ENCODE measurements at regions not wholly inside any gene's neighbourhood (a gene's known extent, or its start where the extent isn't known, plus 50 kb on each side); places are given as distances from the start of the nearest gene placed in this dataset.

DNA sequence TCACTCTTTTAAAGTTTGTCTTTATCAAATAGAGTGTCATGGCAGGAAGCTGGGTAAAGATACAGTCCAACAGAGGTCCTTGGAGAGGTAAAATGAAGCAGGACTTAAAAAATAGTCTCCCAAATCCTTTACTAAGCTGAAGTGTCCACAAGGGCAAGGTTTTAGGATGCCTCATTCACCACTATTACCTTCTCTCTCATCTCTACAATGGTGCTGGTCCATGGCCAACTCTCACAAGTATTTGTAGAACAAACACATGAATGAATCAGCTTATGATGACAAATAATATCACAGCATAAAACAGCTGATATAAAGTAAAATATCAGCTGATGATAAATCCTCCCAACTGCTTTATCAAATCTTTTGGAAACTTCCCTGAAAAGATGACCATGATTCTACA lies 162.3 kb upstream of the ZNF462 start:
- TF ChIP-seq, protein P1, sequence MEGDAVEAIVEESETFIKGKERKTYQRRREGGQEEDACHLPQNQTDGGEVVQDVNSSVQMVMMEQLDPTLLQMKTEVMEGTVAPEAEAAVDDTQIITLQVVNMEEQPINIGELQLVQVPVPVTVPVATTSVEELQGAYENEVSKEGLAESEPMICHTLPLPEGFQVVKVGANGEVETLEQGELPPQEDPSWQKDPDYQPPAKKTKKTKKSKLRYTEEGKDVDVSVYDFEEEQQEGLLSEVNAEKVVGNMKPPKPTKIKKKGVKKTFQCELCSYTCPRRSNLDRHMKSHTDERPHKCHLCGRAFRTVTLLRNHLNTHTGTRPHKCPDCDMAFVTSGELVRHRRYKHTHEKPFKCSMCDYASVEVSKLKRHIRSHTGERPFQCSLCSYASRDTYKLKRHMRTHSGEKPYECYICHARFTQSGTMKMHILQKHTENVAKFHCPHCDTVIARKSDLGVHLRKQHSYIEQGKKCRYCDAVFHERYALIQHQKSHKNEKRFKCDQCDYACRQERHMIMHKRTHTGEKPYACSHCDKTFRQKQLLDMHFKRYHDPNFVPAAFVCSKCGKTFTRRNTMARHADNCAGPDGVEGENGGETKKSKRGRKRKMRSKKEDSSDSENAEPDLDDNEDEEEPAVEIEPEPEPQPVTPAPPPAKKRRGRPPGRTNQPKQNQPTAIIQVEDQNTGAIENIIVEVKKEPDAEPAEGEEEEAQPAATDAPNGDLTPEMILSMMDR (conservative IDR thresholded peaks at IDR 0.05; ENCODE audit: low read depth, low read length): no peak
- TF ChIP-seq EZH2 (IDR thresholded peaks at IDR 0.05; ENCODE audit: low read length, unreplicated experiment): no peak
- TF ChIP-seq EZH2phosphoT487 (IDR thresholded peaks at IDR 0.05; ENCODE audit: borderline replicate concordance, low read length): no peak
